NCI-H1105 treated with DMSO at 0.1 percent for 48 hours (cell line): ENCODE measurements at regions not wholly inside any gene's neighbourhood (a gene's known extent, or its start where the extent isn't known, plus 50 kb on each side); places are given as distances from the start of the nearest gene placed in this dataset.

Experiments used
- DNase-seq: peaks from one replicate; lab custom pipeline; 2025; lab: John Stamatoyannopoulos, UW

GRCh38 chr5:133854554-133854953 lies 113.9 kb downstream of the C5orf15 start:
- no peak for DNase-seq

- no peak for DNase-seq
Measured at GRCh38 chr5:133853646-133854365, 114.6 kb downstream of the C5orf15 start.

GRCh38 chr5:133851521-133851920 lies 116.9 kb downstream of the C5orf15 start:
- no peak for DNase-seq

GRCh38 chr5:133850811-133851210 lies 117.6 kb downstream of the C5orf15 start:
- DNase-seq: no peak

GRCh38 chr5:133849116-133849515 lies 119.3 kb downstream of the C5orf15 start:
- DNase-seq: no peak

- no peak for DNase-seq
Measured at GRCh38 chr5:133848341-133848811, 120.0 kb downstream of the C5orf15 start.

GRCh38 chr5:133847886-133848285 lies 120.5 kb downstream of the C5orf15 start:
- DNase-seq: no peak

GRCh38 chr5:133847301-133847700 lies 121.1 kb downstream of the C5orf15 start:
- no peak for DNase-seq

- DNase-seq: no peak
Measured at GRCh38 chr5:133846478-133847226, 121.8 kb downstream of the C5orf15 start.

- no peak for DNase-seq
Measured at GRCh38 chr5:133845271-133845670, 123.2 kb downstream of the C5orf15 start.

- no peak for DNase-seq
Measured at GRCh38 chr5:133844836-133845235, 123.6 kb downstream of the C5orf15 start.

- DNase-seq: no peak
Measured at GRCh38 chr5:133843911-133844310, 124.5 kb downstream of the C5orf15 start.

GRCh38 chr5:133842846-133843611 lies 125.4 kb downstream of the C5orf15 start:
- DNase-seq: no peak

GRCh38 chr5:133841831-133842750 lies 126.3 kb downstream of the C5orf15 start:
- DNase-seq: no peak

GRCh38 chr5:133840168-133840567 lies 128.3 kb downstream of the C5orf15 start:
- peak; percentile 79 for DNase-seq

GRCh38 chr5:133839721-133840120 lies 128.7 kb downstream of the C5orf15 start:
- DNase-seq: peak; percentile 91

- DNase-seq: no peak
Measured at GRCh38 chr5:133839090-133839489, 129.3 kb downstream of the C5orf15 start.

- no peak for DNase-seq
Measured at GRCh38 chr5:133838286-133838685, 130.1 kb downstream of the C5orf15 start.

GRCh38 chr5:133831491-133832224 lies 136.8 kb downstream of the C5orf15 start:
- DNase-seq: no peak

- DNase-seq: no peak
Measured at GRCh38 chr5:133830911-133831310, 137.5 kb downstream of the C5orf15 start.

- no peak for DNase-seq
Measured at GRCh38 chr5:133830281-133830680, 138.1 kb downstream of the C5orf15 start.
